ENCODE measurements at regions not wholly inside any gene's neighbourhood (a gene's known extent, or its start where the extent isn't known, plus 50 kb on each side); places are given as distances from the start of the nearest gene placed in this dataset.

GRCh38 chr12:60251091-60251490, 655.3 kb downstream of the SLC16A7 start:
- in situ Hi-C loops (cut with HindIII; ENCODE audit: low pct_ligation_motif_present, low sequenced_read_pairs): no loop called here
- no peak for TF ChIP-seq CTCF (IDR thresholded peaks at IDR 0.05; ENCODE audit: low read depth, low read length, missing control alignments)
- DNase-seq: no peak
- H3K4me3 ChIP-seq (ENCODE audit: low read depth, low read length): no peak overlapping the region
- no peaks in the 10 kb centered on the region for H3K36me3 ChIP-seq (replicated peaks)
- H3K27ac ChIP-seq: no peak overlapping the region
- H3K27me3 ChIP-seq (replicated peaks): no peaks in the 10 kb centered on the region

- in situ Hi-C loops (cut with HindIII; ENCODE audit: low pct_ligation_motif_present, low sequenced_read_pairs): no loop called here
- Histone ChIP-seq H3K27me3 (replicated peaks) (no peaks in the 10 kb centered on the region), H3K4me3 (ENCODE audit: low read depth, low read length) (no peak overlapping the region), H3K27ac (no peak overlapping the region), H3K36me3 (replicated peaks) (no peaks in the 10 kb centered on the region)
- no peak for DNase-seq
- TF ChIP-seq CTCF (IDR thresholded peaks at IDR 0.05; ENCODE audit: low read depth, low read length, missing control alignments): no peak
These were observed 656.7 kb downstream of the SLC16A7 start for GRCh38 chr12:60252359-60253096.

- DNase-seq: no peak
- no peaks in the 10 kb centered on the region for H3K36me3 ChIP-seq (replicated peaks)
- H3K27ac ChIP-seq: no peak overlapping the region
- no peak for TF ChIP-seq CTCF (IDR thresholded peaks at IDR 0.05; ENCODE audit: low read depth, low read length, missing control alignments)
- in situ Hi-C loops (cut with HindIII; ENCODE audit: low pct_ligation_motif_present, low sequenced_read_pairs): no loop called here
- no peaks in the 10 kb centered on the region for H3K27me3 ChIP-seq (replicated peaks)
- H3K4me3 ChIP-seq (ENCODE audit: low read depth, low read length): no peak overlapping the region
These were observed 659.2 kb downstream of the SLC16A7 start for GRCh38 chr12:60255044-60255443.

- no peak overlapping the region for H3K4me3 ChIP-seq (ENCODE audit: low read depth, low read length)
- peak; percentile 80 for DNase-seq
- in situ Hi-C loops (cut with HindIII; ENCODE audit: low pct_ligation_motif_present, low sequenced_read_pairs): no loop called here
- no peak overlapping the region for H3K27ac ChIP-seq
- peak; percentile 51 for TF ChIP-seq CTCF (IDR thresholded peaks at IDR 0.05; ENCODE audit: low read depth, low read length, missing control alignments)
- H3K36me3 ChIP-seq (replicated peaks): no peaks in the 10 kb centered on the region
- no peaks in the 10 kb centered on the region for H3K27me3 ChIP-seq (replicated peaks)
These were observed 661.2 kb downstream of the SLC16A7 start for GRCh38 chr12:60257063-60257462.

GRCh38 chr12:60259225-60259624, 663.4 kb downstream of the SLC16A7 start:
- H3K36me3 ChIP-seq (replicated peaks): no peaks in the 10 kb centered on the region
- TF ChIP-seq CTCF (IDR thresholded peaks at IDR 0.05; ENCODE audit: low read depth, low read length, missing control alignments): no peak
- no peak overlapping the region for H3K27ac ChIP-seq
- H3K4me3 ChIP-seq (ENCODE audit: low read depth, low read length): no peak overlapping the region
- no peaks in the 10 kb centered on the region for H3K27me3 ChIP-seq (replicated peaks)
- DNase-seq: no peak
- in situ Hi-C loops (cut with HindIII; ENCODE audit: low pct_ligation_motif_present, low sequenced_read_pairs): no loop called here

GRCh38 chr12:60262378-60262777, 666.5 kb downstream of the SLC16A7 start:
- in situ Hi-C loops (cut with HindIII; ENCODE audit: low pct_ligation_motif_present, low sequenced_read_pairs): no loop called here
- TF ChIP-seq CTCF (IDR thresholded peaks at IDR 0.05; ENCODE audit: low read depth, low read length, missing control alignments): no peak
- Histone ChIP-seq H3K36me3 (replicated peaks) (no peaks in the 10 kb centered on the region), H3K27me3 (replicated peaks) (no peaks in the 10 kb centered on the region), H3K27ac (no peak overlapping the region), H3K4me3 (ENCODE audit: low read depth, low read length) (no peak overlapping the region)
- DNase-seq: no peak

All from brain microvascular endothelial cell (primary cell).